ENCODE measurements at regions not wholly inside any gene's neighbourhood (a gene's known extent, or its start where the extent isn't known, plus 50 kb on each side); places are given as distances from the start of the nearest gene placed in this dataset.

- DNase-seq: no peak
Measured at GRCh38 chr10:21315645-21316220, 209.7 kb downstream of the SKIDA1 start.

DNA sequence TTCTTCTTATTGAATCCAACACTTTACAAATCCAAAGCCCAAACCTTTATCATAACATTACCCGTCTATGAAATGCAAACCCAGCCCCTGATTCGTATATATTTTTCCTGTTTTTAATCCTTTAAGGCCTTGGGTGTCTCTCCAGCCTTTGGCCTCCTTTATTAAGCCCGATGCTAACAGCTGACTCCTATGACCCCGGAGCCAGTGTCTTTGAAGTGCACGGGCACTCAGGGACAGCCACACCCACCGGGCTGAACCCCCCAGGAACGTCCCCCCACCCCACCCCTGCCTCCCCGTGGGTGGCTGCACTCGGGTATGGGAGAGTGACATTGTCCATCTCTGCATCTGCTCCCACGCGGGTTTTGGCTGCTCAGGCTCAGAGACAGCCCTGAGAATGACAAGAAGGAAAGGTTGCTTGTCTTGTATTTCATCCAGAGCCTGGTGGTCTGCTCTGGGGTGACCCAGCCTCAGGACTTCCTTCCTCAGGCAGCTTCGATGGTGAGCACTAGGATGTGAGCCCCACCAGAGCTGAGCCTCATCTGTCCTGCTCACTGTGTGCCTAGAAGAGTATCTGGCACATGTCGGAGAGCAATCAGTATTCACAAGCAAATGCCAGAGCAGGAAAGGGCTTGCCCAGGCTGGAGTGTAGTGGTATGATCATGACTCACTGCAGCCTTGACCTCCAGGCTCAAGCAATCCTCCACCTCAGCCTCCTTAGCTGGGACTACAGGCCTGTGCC lies 210.4 kb downstream of the SKIDA1 start:
- no peak for DNase-seq

DNA sequence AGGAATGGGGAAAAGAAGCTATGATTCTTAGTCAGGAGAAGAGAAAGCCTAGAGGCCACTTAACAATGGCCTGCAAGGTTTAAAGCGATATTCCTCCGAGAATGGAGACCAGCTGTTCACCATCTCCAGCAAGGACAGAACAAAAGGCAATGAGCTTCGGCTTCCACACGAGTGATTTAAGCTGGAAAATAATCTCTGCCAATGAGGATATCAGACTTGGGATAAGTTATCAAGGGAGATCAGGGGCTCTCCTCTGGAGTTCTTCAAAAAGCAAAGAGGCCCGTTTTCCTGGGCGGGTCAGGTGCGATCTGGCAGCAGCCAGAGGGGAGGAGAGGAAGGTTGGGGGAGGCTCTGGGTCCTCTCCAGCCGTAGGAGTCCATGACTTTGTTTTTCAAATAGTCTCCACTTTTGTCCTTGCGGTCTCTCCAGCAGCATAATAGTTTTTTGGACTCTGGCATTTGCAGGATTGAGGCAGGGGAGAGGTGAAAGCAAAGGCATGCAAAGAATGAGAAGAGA lies 211.3 kb downstream of the SKIDA1 start:
- no peak for DNase-seq

DNA sequence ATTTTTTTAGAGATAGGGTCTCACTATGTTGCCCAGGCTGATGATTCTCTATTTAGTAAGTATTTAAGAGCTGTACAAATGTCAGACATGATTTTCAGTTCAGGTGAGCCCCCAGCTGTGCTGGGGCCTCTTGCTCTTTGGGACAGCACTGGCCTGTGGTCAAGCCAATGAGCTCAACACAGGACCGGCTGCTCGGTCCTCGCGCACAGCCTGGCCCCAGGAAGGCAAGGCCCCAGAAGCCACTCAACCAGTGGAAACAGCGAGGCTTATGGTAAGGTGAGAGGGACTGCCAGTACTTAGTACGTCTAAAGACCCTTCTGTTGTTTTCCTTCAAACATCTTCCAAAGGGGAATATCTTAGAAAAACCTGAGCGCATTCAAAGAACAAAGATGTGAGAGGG lies 211.8 kb downstream of the SKIDA1 start:
- DNase-seq: no peak

- DNase-seq: no peak
Measured at GRCh38 chr10:21311426-21311825, 214.1 kb downstream of the SKIDA1 start.

- DNase-seq: no peak
Measured at GRCh38 chr10:21309427-21309826, 216.1 kb downstream of the SKIDA1 start.

- no peak for DNase-seq
Measured at GRCh38 chr10:21308946-21309345, 216.5 kb downstream of the SKIDA1 start.

- DNase-seq: no peak
Measured at GRCh38 chr10:21308018-21308417, 217.5 kb downstream of the SKIDA1 start.

GRCh38 chr10:21304608-21305007 lies 220.9 kb downstream of the SKIDA1 start:
- DNase-seq: no peak

DNA sequence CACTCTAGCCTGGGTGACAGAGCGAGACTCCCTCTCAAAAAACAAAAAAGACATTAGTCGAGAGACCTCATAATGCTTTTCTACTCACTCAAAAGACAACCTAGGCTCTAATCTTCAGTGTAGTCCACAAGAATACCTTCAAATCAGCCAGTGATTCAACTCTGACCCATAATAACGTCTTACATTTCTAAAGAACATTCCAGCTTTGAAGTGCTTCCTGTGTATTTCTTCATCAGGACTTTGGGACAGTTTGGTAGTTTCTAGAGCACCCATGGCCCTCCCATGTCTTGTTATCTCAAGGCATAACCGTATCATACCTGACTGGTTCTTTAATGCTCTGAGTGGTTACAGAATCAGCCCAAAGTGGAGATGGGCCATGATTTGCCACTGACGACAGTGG lies 221.3 kb downstream of the SKIDA1 start:
- DNase-seq: no peak

DNA sequence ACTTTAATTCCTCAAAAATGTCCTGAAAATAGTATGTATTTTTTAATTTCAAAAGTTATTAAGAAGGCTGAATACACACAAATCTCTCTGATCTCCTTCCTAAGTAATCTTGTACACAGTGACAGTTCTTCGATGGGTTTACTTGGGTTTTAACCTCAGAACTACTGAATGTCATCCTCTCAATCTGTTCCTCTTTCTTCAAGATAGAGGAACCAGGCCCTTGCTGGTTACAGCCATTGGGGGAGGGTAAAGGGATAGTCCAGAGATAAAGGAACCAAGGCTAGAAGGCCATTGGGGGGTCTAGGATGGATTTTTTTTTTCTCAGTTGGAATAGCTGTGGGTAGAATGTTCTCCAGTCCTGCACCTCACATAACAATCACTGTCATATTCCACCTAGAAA lies 224.9 kb downstream of the SKIDA1 start:
- DNase-seq: no peak

GRCh38 chr10:21299330-21299729 lies 226.2 kb downstream of the SKIDA1 start:
- no peak for DNase-seq

DNA sequence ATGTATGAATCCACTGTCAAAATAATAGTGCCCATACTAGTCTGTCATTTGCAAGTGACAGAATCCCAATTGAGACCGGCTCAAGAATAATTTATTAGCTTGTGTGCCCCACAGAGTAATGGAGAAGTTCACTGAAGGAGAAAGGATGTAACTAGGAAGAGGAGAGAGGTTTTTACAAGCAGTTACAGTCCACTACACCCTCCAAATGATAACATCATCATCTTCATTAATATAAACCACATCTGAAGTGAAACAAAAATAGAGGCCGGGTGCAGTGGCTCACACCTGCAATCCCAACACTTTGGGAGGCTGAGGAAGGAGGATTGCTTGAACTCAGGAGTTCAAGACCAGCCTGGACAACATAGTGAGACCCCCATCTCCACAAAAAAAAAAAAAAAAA lies 226.8 kb downstream of the SKIDA1 start:
- no peak for DNase-seq

- DNase-seq: no peak
Measured at GRCh38 chr10:21297603-21298383, 227.7 kb downstream of the SKIDA1 start.

GRCh38 chr10:21296575-21297355 lies 228.7 kb downstream of the SKIDA1 start:
- DNase-seq: no peak

DNA sequence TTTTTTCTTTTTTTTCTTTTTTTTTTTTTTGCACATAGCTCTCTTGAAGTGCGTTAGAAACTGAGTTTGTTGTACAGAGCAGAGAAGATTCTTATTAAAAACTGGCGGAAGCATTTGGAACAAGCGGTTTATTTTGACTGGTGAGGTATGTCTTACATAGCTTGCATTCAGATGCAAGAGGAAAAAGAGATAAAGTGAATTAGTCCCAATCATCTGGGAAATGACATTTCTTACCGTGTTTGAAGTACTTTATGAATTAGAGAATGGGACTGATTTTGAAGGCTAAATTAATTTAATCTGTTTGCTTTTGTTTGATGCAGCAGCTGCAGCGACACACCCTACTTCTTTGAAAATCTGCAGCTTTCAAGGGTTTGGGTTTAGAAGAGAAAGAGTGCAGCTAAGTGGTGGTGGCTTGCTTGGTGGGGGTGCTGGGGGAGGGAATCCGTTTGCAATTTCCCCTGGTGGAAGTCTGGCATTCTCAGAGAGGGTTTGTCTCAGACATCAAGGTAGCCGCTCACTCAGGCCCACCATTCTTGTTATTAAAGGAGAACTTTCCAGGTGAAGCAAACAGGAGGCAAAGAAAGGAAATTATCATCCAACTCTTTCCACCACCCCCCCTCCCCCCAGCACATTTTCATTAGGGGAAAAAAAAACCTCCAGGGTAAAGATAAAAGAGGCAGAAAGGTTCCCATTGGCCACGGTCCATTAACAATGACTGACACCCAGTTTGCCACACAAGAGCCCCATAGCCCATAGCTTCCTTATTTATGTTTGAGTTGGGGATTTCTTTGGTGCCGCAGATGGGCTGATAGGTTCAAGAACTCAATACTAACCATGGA lies 231.7 kb downstream of the SKIDA1 start:
- no peak for DNase-seq

DNA sequence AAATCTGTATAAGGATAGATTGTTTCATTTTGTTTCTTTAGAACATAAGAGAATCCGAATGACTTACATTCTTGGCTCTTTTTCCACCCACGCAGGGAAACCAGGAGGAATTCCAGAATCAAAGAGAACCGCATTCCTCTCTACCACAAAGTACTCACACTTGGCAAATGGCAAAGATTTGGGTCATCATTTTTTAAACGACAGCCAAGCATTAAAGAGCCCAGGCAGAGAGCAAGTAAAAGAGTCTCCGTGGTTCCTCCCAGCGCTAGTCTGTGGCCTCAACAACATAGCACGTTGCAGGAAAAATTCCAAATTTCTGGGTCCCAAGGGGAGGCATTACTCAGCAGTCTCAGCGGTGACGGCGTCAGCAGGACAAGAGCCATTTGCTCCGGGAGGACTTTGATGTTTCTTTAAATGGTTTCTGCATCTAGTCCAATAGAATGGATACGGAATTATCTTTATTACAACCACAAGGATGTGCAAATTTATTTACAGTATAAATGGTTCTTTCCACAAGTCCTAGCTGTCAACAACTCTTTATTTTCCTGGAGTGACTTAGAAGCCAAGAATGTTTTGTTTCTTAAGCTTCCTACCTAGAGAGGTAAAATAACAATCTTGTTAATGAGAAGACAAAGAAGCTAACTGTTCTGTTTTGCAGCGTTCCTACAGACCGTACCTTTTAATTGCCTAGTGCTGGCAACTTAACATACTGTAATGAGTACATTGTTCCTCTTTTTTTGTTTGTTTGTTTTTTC lies 232.5 kb downstream of the SKIDA1 start:
- no peak for DNase-seq

GRCh38 chr10:21290499-21291160 lies 234.9 kb downstream of the SKIDA1 start:
- no peak for DNase-seq

DNA sequence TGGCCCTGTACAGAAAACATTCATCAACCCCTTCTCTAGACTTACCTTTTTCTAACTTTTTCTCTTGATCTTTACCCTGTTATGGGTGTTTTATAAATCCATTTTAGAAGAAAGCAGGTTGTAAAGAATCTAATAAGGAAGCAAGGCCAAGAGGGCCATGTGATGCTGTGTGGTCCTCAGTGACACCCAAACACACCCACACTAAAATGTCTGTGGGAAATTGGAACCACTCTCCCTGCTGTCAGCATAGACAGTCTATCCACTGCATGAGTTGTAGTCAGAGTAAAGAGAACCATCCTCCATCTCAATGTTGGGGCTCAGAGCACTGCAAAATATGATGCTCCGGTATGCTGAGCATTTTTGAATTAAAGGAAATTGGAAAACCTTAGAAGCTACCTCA lies 235.5 kb downstream of the SKIDA1 start:
- DNase-seq: no peak

DNA sequence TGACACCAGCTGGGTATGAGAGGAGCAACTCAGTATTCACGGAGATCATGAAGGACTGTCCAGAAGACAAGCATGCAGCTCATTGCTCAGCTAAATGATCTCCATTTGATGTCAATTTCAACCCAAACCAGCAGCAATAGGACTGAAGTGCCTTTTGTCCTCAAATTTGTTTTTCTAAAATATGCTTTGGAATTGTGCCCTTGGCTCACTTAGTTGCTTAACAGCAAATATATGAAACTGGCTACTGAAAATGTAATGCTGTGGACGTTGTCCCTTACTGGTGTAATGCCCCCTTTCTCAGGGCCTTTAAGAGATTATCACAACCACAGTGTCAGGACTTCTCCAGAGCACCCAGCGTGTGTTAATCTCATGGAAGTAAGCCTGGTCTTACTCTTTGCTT lies 236.2 kb downstream of the SKIDA1 start:
- no peak for DNase-seq
